GM21619 (cell line): ENCODE measurements at regions not wholly inside any gene's neighbourhood (a gene's known extent, or its start where the extent isn't known, plus 50 kb on each side); places are given as distances from the start of the nearest gene placed in this dataset.

Experiments used
- ATAC-seq: cut with Tn5 transposase; IDR thresholded peaks from one replicate; pipeline ENCODE4 v1.9.1; 2021; ENCODE audit not compliant: unreplicated experiment

DNA sequence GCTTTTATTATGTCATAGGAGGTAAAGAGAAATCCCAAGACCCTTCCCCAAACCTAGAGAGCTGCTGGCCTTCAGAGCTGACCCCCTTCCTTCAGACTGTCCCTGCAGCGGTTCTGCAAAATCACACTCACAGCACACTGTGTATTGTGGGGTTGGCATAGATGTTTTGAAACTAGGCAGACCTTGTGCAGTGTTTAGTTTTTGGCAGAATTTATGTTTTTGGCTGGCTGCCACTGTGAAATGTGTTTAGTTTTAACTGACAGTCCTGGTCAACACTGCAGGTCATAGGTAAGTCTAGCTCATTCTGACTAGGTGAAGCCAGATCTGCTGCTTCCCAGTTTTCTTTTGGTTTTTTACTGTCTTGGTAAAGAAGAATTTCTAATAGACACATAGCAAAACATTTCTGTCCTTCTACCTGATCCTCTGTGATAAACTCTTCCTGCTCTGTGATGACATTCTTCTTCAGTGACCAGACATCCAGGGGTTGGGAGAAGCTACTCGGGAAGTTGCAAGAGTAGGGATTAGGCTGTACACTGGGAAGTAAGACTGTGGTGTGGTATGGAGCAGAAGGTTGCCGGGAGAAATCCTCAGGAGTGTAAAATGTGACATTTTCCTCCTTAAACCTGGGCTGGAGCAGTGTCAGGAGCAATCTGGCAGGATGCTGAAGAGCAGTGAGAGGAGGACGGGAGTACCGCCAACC lies 209.6 kb upstream of the MCTP2 start:
- no peak for ATAC-seq

DNA sequence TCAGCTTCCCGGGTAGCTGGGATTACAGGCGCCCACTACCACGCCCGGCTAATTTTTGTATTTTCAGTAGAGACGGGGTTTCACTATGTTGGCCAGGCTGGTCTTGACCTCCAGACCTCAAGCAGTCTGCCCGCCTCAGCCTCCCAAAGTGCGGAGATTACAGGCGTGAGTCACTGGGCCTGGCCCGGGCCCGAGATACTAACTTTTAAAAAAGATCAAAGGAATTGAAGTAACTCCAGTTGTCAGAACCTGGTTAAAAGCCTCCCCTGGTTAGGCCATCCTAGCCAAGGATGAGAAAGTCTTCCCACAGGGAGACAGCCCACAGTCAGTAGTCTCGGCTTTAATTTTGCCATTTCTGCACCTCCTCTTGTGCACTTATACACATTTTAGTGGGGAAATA lies 212.3 kb upstream of the MCTP2 start:
- no peak for ATAC-seq

DNA sequence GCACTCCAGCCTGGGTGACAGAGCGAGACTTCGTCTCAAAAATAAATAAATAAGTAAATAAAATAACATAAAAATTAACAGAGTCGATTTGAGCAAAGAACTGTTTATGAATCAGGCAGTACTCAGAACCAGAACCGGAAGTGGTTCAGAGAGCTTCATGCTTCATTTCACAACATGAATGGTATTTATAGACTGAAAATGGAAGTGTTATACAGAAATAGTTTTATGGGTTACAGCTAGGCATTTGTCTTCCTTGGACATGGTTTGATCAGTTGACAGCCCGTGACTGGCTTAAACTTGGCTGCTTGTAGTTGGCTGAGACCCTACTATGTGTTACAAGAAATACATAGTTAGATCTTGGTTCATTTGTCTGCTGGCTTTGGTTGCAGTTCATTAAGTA lies 216.0 kb upstream of the MCTP2 start:
- ATAC-seq, result no peak

DNA sequence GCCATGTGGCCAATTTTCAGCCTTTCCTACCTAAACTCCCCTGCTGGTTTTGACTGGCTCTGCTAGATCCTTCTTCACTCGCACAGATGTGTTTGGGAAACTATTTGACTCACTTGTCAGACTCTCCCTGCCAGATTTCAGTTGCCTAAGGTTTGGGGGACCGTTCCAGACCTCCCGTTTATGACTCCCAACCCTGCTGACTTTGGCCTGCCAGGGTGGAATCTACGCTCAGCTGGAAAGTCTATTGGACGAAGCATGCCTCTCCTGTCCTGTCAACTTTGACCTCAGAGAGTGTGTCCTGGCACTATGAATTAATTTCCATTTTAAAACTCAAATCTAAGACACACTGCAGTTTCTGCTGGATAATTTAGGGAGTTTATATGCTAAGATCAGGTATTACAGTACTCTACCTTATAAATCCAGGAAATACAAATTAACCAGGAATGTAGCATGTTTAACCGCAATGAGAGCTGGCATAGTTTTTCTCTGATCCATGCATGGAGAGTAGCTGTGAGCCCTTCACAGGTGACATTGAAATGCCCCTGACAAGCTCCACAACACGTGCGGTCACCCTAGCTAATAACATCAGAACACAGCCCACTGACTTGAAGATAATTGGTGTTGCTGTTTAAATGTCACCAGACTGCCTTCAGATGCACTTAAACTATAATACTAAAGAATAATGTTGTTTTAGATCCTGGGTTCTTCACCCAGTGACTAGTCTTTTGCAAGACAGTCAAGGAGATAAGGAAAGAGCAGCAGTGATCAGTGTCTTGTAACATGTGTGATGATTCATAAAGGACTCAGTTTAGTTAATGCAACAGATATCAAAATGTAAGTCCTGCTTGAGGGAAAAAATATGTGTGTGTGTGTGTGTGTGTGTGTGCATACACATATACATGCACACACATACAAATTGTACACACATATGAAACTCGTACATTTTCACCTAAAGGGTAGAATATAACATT lies 223.0 kb upstream of the MCTP2 start:
- no peak for ATAC-seq

DNA sequence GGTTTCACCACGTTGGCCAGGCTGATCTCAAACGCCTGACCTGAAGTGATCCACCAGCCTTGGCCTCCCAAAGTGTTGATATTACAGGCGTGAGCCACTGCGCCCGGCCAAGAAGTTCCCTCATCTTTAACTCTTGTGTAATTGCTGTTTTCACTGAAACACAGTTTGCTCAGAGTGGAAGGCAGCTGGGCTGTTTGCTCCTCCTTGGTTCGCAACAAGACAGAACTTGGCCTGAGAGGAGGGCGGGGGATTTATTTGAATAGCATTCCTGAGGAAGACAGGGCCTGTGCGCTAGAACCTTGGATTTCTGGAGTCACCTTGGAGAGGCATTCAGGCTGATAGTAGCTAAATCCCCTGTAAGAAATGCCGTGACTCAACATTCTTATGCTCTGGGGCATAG lies 226.7 kb upstream of the MCTP2 start:
- no peak for ATAC-seq

DNA sequence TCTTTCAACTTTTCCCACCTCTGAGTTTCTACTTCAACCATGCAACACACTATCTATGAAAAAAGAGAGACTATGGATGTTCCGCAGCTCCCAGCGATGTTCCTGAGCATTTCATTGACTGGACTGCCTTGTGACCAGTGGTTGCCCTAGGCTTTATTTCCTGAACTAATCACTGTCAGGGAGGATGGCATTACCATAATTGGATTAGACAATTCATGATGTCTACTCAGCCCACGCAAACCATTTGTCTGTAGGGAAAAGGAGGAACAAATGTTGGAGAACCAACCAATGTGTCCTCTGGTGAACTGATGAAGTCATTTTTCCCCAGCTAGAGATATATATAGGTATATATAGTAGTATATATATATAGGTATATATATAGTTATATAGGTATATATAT lies 229.3 kb upstream of the MCTP2 start:
- no peak for ATAC-seq

GRCh38 chr15:94001255-94001801 lies 230.0 kb upstream of the MCTP2 start:
- ATAC-seq, result no peak

DNA sequence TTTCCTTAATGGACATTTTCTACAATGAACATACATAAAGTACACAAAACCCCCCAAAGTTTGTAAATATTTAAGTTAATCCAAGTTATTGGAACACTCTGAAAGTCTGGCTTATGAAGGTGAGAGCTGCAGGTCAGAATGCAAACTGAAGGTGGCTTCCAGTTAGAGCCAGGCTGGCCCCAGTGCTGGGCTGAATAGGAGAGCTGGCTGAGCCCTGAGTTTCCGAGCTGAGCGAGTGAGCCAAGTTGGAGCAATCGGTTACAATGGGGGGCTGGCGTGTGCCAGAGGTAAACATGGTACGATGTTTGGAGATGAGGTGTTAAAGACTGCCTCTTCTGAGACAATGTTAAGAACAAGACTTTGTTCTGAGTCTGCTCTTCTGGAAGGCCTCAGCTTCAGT lies 230.8 kb upstream of the MCTP2 start:
- ATAC-seq, result no peak

GRCh38 chr15:93997071-93997658 lies 234.2 kb upstream of the MCTP2 start:
- ATAC-seq, result no peak

DNA sequence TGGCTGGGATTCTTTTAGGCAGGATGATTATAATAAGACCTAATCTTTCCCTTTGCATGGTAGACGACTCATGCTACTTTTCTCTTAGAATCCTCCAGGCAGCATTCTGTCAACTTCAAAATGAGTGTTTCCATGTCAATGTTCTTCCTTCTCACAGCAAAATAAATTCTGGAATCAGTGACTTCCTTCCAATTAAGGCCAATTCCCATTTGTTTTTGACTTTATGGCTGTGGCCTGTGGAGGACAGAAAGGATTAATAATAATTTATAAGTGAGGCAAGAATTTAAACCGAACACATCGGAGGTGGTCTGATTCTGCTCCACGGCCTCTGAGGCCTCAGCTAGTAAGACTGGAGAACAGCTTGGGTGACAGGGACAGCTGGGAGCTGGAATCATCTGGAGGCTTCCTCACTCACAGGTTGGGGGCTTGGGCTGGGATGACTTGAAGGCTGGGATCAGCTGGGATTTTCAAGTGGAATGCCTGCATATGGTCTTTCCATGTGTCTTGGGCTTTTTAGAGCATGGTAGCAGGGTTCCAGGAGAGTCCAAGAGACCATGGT lies 241.8 kb upstream of the MCTP2 start:
- ATAC-seq, result no peak

GRCh38 chr15:93987068-93987467 lies 244.3 kb upstream of the MCTP2 start:
- ATAC-seq, result peak; percentile 67

- ATAC-seq, result no peak
These were observed 244.9 kb upstream of the MCTP2 start for GRCh38 chr15:93986400-93986984.

GRCh38 chr15:93985925-93986324 lies 245.4 kb upstream of the MCTP2 start:
- no peak for ATAC-seq

DNA sequence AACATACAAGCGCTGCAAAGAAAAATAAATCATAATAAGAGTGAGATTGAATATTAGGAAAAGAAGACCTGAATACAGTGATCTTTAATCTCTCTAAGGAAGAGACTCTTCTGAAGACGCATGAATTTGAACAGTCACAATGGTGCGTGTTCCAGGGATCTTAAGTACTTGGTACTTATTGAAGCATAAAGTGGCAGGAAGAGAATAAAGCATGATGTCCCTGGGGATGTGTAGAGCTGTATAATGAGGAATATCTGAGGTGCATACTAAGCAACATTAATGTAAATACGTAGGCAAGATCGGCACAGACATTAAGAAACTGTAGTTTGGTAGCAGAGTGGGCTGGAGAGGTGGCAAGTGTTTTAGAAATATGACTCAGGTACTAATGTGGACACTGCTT lies 246.2 kb upstream of the MCTP2 start:
- ATAC-seq, result no peak

GRCh38 chr15:93983526-93983925 lies 247.8 kb upstream of the MCTP2 start:
- no peak for ATAC-seq

GRCh38 chr15:93982226-93982727 lies 249.1 kb upstream of the MCTP2 start:
- no peak for ATAC-seq

DNA sequence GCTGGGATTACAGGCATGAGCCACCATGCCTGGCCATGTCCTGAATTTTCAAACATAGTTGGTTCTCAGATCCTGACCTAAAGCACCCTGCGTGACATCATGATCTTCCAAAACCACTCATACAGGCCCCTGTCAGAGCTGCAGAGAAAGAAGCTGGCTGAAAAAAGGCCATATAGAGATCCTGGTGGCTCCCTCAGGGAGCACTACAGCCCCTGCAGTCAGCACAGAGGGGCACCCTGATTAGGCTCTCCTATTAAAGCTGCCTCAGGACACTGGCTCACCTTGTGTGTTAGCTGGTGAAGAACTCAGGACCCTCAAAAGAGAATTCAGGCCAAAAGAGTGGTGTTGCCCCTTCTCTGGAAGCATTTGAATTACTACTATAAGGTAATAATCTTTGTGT lies 249.7 kb upstream of the MCTP2 start:
- no peak for ATAC-seq

DNA sequence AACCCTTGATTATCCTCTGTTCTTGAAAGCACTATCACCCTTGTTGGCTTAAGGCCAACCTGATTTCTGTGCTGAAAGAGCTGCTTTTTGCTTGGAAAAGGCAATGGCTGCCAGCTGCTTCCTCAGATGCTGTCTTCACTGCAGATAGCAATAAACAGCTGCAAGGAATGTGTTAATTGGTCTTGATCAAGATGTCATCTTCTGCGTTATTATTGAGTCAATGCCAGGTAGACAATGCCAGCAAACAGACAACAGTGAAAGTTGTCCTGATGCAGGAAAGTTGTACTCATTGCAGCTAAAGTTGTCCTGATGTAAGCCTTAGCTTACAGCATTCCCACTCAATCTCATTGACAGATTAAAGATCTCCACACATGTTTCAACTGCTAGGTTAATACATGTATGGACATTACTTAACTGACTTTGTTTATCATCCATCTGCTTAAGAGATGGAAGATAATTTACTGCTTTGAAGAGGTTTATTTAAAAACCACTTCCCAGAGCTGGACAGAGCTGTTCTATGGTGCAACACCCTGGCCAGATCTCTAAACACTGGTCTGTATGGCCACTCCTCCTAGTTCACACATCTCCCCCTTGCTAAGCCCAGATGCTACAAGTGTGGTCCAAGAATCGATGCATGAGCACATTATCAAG lies 251.0 kb upstream of the MCTP2 start:
- no peak for ATAC-seq

DNA sequence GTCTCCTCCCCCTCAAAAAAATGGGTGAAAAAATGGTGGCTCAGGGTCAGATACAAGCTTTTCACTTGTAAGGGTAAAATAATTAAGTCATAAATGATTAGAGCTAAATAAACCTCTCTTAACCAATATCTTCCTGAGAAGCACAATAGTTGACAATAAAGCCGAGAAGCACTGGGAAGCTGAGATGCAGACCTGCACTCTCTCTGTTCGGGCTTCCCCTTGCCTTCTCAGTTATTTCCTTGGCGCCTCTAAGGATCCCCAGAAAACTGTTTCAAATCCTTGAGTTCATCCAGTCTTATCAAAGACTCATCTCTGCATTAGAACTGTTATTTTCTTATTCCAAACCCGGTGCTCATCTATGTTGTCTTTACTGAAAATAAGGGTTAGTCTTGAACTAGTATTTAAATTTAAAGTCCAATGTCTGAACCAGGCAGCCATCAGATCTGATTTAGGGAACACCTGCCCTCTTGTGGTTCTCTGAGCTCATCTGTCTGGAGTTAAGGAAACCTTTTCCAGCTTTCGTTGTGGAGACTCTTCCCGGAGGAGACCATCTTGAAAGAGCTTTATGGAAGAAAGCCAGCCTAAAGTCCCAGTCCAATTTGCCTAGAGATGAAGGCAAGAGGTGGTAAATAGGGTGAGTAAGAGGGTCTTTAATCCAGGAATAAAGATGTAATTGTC lies 256.4 kb upstream of the MCTP2 start:
- ATAC-seq, result no peak

GRCh38 chr15:93973287-93973686 lies 258.1 kb upstream of the MCTP2 start:
- ATAC-seq, result no peak
